SKM-1 (cell line): ENCODE measurements at regions not wholly inside any gene's neighbourhood (a gene's known extent, or its start where the extent isn't known, plus 50 kb on each side); places are given as distances from the start of the nearest gene placed in this dataset.

ENCODE experiments used
- DNase-seq: peaks from one replicate; lab custom pipeline; 2025; ENCODE audit not compliant: unreplicated experiment; lab: John Stamatoyannopoulos, UW

DNA sequence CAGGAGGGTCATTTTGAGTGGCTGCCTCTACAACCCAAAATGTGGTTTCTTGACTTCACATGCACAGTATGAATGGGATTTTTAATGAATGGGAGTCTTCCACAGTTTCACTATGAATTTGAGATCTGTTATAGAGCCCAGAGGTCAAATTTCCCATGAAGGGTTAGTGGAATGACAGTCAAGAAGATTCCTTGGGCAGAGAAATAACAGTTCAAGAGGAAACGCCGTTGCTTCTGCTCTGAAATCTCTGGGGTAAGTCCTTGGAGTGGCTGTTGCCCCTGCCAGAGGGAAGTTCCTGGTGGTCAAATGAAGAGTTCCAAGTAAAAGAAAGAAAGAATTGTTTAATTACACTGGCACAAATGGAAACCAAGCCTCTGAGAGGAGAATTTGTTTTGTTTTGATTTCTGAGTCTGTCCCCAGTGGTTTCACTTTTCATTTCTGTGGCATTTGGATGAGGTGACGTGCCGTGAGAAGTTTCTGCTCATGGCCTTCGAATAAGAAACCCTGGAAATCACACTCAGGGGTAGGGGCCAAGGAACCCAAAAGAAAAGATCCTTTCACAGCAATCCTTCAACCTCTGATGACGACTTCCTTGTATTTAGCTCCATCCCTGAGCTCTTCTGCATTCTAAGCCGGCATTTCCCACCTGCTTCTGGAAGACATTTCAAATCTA lies 77.5 kb upstream of the IL12A start:
- no peak for DNase-seq

DNA sequence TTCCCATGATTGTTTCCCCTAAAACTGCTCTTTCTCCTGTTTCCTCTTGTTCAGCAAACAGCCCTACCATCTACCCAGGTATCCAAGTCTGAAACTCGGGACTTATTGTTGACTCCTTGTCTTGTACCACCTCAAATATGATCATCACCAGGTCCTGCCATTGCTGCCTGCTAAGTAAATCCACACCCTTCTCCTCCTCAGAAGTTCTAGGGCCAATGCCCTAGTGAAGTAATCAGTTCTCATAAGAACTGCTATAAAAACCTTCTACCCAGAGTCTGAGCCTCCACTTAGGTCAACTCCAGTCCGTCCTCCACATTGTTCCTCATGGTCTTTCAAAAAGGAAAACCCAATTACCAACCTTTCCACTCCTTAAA lies 77.0 kb upstream of the IL12A start:
- no peak for DNase-seq

GRCh38 chr3:159913712-159914414 lies 74.8 kb upstream of the IL12A start:
- DNase-seq = no peak

DNA sequence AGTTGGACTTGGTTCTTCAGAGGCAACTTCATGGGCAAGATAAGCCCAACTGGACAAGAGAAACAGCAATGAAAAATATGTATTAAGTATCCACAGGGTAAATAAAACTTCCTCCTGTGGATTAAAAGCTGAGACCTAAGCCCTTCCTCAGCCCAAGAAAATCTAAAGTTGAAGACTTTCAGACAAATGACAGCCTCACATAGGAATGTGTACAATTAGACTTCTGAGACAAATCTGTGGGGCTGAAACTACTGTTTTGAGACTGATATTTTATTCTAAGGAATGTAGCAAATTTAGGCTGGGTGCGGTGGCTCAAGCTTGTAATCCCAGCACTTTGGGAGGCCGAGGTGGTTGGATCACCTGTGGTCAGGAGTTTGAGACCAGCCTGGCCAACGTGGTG lies 74.2 kb upstream of the IL12A start:
- DNase-seq = no peak

DNA sequence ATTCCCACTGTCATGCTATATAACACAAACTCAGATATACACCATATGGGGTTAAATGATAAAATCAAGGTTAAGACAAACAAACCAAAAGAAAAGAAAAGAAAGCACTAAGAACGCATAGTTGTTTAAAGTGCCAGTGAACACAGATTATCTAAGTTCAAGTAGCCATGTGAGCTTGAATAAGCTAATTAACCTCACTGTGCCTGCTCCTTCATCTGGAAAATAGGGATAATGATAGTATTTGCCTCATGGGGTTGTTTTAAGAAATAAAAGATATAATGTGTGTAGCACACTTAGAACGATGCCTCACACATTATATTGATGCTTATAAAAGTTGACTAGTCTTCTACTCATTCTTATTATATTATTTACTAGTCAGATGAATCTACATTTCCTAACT lies 72.6 kb upstream of the IL12A start:
- DNase-seq = no peak

- DNase-seq = no peak
These were observed 71.5 kb upstream of the IL12A start for GRCh38 chr3:159917141-159917540.

GRCh38 chr3:159919873-159920272 lies 68.8 kb upstream of the IL12A start:
- DNase-seq = no peak

DNA sequence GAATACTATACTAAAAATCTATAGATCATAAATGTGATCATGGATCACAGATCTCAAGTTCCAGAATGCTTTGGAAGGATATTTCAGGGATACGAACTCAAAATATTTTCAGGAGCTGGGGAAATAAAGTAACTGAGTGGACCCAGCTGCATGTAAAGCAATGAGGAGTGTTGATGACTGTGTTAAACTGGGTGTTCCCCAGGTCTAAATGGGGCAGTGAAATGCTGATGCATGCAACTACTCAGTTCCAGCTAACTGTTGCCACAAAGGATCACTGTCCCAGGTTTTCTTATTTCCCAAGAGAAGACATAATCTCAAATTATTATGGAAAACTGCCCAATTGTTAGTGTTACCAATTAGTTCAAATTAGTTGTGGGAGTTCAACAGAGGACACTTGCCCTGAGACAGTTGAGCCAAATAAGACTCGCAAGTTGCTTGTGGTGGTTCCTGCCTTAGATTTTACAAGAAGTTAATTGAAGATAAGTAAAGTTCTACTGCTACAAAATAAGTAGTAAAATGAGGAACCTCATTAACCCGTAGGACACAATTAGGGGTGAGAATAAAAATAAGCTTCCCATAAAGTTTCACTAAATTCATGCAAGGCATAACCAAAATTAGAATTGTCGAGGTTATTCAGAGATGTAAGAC lies 66.3 kb upstream of the IL12A start:
- no peak for DNase-seq

DNA sequence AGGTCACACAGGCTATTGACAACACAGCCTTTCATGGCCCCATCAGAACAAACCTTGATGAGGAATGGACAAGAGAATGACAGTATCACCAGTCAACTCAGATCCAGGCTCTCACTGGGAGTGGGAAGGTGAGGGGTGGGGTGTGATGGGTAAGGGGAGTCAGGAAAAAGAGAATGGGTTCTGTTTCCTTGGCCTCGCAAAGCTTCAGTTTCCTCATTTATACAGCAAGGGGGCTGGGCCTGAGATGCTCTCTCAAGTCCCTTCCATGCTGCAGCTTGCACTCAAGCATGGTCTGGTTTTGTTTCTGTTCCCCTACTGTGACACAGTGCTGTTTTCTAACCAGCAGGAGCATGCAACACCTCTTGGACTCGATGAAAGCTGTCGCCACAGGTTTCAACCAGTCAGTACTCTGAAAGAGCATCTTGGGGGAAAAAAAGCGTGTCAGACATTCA lies 65.7 kb upstream of the IL12A start:
- no peak for DNase-seq

DNA sequence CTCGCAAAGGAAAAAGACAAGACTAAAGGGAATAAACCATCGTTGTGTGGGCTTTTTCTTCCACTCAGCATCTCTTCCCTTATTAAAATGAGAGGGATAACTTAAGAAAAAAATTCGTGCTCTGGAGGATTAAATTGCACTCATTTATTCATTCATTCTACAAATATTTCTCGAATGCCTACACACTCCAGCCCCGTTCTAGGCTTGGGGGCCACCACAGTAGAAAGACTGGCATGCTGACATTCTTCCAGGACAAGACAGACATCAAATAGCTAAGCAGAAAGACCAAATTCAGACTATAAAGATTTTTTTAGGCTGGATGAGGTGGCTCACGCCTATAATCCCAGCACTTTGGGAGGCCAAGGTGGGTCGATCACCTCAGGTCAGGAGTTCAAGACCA lies 65.3 kb upstream of the IL12A start:
- no peak for DNase-seq

DNA sequence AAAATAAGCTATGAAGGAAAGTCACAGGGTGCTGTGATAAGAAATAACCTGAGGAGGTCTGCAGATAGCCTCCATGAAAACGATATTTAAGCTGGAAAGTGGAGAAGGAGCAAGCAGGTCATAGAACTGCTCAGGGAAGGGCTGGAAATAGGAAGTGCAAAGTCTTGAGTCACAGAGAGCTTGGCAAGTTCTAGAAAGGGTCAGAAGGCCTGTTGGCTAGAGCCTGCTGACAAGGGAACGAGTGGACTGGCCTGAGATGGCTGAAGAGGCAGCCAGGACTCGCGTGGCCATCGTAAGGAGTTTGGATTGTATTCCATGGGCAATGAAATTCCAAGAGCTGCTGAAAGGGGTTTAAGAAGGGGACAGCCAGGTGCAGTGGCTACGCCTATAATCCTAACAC lies 64.7 kb upstream of the IL12A start:
- DNase-seq = no peak

DNA sequence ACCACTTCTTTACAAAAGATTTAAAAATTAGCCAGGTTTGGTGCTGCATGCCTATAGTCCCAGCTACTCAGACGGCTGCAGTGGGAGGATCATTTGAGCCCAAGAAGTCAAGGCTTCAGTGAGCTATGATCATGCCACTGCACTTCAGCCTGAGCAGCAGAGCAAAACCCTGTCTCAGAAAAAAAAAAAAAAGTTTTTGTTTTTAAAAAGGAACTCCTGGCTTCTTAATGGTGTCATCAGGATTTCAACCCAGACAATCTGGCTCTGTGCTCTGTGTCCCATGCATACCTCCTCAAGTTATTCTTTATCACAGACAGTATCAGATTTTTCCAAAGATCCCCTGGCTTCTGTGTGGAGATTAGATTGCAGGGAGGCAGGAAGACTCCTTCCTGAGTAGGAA lies 64.2 kb upstream of the IL12A start:
- DNase-seq = no peak

DNA sequence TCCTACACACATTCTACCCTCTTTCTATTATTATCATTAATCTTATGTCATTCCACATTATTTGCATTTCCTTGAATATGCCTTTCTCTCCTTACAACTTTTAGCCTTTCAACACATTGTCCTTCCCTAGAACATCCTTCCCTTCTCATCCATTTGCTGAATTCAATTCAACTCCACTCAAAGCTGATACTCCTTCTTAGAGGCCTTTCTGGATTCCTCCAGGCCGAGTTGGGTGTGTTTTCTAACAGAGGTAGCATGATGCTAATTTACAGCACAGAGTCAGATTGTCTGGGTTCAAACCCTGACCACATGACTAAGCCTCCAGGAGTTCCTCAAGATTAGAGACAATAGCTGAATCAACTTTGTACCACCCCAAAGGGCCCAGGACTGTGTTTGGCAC lies 63.4 kb upstream of the IL12A start:
- no peak for DNase-seq

- DNase-seq = no peak
These were observed 62.1 kb upstream of the IL12A start for GRCh38 chr3:159926573-159926972.

DNA sequence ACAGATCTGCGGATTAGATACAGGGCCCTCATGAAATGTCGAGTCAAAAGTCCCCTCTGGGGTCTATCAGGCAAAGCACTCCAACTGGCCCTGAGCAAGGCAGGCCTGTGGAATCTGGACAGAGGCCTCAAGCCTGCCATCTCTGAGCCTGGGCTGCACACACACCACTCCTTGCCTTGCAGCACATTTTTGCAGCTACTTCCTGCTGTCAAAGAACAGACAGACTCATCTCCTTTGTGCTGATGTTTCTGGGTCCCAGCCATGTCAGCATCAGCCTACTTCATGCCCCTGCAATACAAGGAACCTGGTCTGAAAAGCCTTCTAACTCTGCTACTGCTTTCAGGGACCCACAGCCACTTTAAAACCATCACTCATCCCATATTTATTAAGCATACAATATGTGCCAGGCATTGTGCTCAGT lies 60.6 kb upstream of the IL12A start:
- no peak for DNase-seq

DNA sequence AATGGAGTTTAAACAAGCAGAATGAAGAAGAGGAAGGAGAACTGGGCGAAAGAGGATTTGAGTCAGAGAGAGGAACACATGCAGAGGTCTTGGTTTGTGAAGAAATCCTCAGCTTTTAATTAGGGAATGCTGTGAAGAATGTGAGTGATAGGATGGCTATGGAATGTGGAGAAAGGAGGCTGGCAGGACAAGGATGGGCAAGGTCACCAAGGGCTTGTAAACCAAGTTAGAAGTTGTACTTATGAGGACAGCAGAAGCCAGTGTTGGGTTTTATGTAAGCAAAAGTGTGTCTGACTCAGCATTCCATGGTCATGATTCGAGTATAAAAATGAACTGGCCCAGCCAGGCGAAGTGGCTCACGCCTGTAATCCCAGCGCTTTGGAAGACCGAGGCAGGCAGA lies 60.0 kb upstream of the IL12A start:
- DNase-seq = no peak

- DNase-seq = peak; percentile 5
These were observed 59.2 kb upstream of the IL12A start for GRCh38 chr3:159929171-159930141.

GRCh38 chr3:159934216-159934615 lies 54.4 kb upstream of the IL12A start:
- no peak for DNase-seq

GRCh38 chr3:159936541-159936940 lies 52.1 kb upstream of the IL12A start:
- no peak for DNase-seq

DNA sequence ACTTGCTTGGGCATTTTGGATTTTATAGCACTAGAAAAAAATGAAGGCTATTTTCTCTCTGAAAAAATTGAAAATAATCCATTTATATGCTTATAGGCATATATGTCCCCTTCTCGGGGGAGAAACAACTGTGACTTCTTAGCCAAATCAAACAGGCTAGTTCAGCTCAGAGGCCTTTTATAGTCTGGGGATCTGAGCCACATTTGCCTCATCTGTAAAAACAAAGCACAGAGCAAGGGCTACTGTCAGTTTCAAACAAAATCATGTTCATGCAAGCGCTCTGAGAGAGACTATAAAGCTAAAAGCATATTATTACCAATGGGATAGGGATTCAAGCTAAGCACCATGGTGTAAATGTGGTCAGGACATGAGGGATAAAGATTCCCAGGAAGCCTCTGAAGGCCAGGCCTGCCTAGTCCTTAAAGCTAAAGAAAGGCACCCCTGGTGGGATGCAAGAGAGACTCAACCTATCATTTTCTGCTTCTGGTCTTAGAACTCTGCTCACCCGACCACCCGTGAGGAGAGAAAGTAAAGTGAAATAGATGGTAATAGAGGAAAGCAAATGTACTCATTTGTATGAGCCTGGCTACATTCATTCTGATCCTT lies 51.0 kb upstream of the IL12A start:
- DNase-seq = no peak

GRCh38 chr3:159938714-159939113 lies 49.9 kb upstream of the IL12A start:
- no peak for DNase-seq
